Bronchial epithelial cell (primary cell): ENCODE measurements at regions not wholly inside any gene's neighbourhood (a gene's known extent, or its start where the extent isn't known, plus 50 kb on each side); places are given as distances from the start of the nearest gene placed in this dataset.

Experiments used
- DNase-seq: peaks from one replicate; pipeline ENCODE4 v3.0.0-alpha.2; 2010; ENCODE audit warnings: low read depth
- FAIRE-seq: peaks from 2 replicates; lab custom pipeline; 2011; peaks lifted over from hg19 to GRCh38; lab: Jason Lieb, UNC
- H3K27me3 ChIP-seq: 2 replicates; pipeline ENCODE4 v1.5.1; 2011; ENCODE audit warnings: low read length; ENCODE audit not compliant: control insufficient read depth, insufficient read depth
- H3K36me3 ChIP-seq: 2 replicates; pipeline ENCODE4 v1.5.1; 2011; ENCODE audit warnings: low read length; ENCODE audit not compliant: control insufficient read depth, insufficient read depth
- H3K4me3 ChIP-seq: 2 replicates; pipeline ENCODE4 v1.5.1; 2011; ENCODE audit warnings: mild to moderate bottlenecking, low read depth, low read length, control low read depth
- TF ChIP-seq, protein P1 (sequence below): IDR thresholded peaks from 2 replicates; pipeline ENCODE4 v1.5.1; 2011; ENCODE audit warnings: mild to moderate bottlenecking, moderate library complexity, low read length, control low read depth, inconsistent platforms; ENCODE audit not compliant: insufficient read depth, severe bottlenecking

- H3K27me3 ChIP-seq: no peaks in the 10 kb centered on the region
- DNase-seq (peak; percentile 7), FAIRE-seq (no peak)
- TF ChIP-seq, protein P1, sequence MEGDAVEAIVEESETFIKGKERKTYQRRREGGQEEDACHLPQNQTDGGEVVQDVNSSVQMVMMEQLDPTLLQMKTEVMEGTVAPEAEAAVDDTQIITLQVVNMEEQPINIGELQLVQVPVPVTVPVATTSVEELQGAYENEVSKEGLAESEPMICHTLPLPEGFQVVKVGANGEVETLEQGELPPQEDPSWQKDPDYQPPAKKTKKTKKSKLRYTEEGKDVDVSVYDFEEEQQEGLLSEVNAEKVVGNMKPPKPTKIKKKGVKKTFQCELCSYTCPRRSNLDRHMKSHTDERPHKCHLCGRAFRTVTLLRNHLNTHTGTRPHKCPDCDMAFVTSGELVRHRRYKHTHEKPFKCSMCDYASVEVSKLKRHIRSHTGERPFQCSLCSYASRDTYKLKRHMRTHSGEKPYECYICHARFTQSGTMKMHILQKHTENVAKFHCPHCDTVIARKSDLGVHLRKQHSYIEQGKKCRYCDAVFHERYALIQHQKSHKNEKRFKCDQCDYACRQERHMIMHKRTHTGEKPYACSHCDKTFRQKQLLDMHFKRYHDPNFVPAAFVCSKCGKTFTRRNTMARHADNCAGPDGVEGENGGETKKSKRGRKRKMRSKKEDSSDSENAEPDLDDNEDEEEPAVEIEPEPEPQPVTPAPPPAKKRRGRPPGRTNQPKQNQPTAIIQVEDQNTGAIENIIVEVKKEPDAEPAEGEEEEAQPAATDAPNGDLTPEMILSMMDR: no peak
- H3K36me3 ChIP-seq: no peaks in the 10 kb centered on the region
- H3K4me3 ChIP-seq: no peak overlapping the region
Observed at GRCh38 chr10:56679578-56679977, 318.5 kb upstream of the ZWINT start.

DNA sequence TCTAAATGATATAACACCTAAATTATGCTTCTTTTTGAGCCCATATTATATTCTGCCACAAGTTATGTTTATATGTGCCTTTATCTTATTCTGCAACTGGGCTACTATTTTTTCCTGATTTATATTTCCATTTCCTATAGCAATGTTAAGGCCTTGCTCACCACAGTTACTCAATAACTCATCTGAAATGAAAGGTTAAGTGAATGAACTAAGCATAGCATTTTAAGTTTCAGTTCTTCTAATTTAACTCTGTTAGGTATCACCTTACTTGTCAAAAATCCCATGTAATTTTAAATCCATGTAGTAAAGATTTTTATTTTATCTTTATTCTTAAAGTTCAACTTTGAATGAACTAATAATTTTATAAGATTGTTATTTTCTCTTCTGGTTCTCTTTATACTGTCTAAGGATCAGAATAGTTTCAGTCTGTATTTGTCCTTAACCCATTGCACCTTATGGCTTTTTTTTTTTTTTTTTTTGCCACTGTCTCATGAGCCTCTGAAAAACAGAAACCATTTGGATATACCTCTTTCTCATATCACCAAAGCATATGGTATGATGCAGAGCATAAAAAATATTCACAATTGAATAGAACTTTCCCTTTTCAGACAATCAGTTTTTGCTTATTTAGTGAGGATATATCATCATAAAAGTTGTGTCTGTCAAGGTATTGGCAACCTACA lies 301.8 kb upstream of the ZWINT start:
- DNase-seq: no peak
- FAIRE-seq: no peak
- Histone ChIP-seq H3K36me3 (no peaks in the 10 kb centered on the region), H3K4me3 (no peak overlapping the region), H3K27me3 (no peaks in the 10 kb centered on the region)
- TF ChIP-seq, protein P1: no peak

GRCh38 chr10:56653289-56653688 lies 292.2 kb upstream of the ZWINT start:
- Histone ChIP-seq H3K4me3 (no peak overlapping the region), H3K36me3 (no peaks in the 10 kb centered on the region), H3K27me3 (no peaks in the 10 kb centered on the region)
- FAIRE-seq (no peak), DNase-seq (peak; percentile 26)
- TF ChIP-seq, protein P1: no peak

DNA sequence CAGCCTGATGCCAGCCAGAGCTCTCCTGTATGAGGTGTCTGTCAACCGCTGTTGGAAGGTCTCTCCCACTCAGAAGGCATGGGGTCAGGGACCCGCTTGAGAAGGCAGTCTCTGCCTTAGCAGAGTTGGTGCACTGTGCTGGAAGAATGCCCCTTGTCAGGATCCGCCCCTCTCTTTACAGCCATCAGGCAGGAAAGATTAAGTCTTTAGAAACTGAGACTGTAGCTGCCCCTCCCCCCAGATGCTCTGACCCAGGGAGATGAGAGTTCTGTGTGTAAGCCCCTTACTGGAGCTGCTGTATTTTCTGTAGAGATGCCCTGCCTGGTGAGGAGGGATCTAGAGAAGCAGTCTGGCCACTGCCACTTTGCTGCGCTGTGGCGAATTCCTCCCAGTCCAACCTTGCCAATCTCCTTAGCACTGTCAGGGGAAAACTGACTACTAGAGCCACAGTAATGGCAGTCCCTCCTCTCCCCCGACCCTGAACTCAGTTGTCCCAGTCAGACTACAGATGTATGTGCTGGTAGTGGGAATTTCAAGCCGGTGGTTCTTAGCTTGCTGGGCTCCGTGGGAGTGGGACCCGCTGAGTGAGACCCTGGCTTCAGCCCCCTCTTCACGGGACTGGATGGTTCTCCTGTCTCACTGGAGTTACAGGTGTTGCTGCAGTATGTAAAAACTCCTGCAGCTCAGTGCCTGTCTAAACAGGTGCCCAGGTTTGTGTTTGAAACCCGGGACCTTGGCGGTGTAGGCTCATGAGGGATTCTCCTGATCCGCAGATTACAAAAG lies 285.5 kb upstream of the ZWINT start:
- no peaks in the 10 kb centered on the region for H3K27me3 ChIP-seq
- DNase-seq (no peak), FAIRE-seq (no peak)
- H3K36me3 ChIP-seq: no peaks in the 10 kb centered on the region
- no peak overlapping the region for H3K4me3 ChIP-seq
- TF ChIP-seq, protein P1: no peak

DNA sequence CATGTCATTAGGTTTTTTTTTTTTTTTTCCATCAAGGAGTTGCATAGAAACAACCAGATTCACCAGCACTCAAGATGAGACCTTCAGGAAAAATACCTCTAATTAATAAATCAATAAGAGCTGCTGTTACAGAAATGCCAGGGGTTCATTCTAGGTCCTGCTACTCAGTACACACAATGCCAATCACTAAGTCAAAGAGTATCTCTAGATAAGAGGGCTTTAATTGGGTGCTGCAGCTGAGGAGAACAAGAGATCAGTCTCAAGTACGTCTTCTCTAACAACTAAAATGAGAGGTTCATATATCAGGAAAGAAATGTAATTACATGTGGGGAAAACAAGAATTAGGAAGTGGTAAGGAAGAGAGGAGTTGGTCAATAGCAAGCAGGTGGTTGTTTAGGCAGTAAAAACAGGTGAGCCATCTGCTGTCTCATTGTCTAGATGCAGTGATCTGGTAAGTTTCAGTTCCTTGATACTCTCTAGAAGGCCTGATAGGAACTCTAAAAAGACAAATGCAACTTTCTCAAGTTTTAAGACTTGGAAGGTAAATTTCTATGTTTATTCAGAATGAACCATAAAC lies 272.9 kb upstream of the ZWINT start:
- FAIRE-seq (no peak), DNase-seq (no peak)
- no peak overlapping the region for H3K4me3 ChIP-seq
- TF ChIP-seq, protein P1: no peak
- H3K27me3 ChIP-seq: no peaks in the 10 kb centered on the region
- H3K36me3 ChIP-seq: no peaks in the 10 kb centered on the region
